Trophoblast cell (in vitro differentiated cells and primary cell): ENCODE measurements at regions not wholly inside any gene's neighbourhood (a gene's known extent, or its start where the extent isn't known, plus 50 kb on each side); places are given as distances from the start of the nearest gene placed in this dataset.

ENCODE experiments used
- DNase-seq, 2 donors: peaks; one replicate each; pipeline ENCODE4 v3.0.0-alpha.2; 2016
- H2AFZ ChIP-seq: 2 replicates; pipeline ENCODE4 v1.6.1; 2013; ENCODE audit warnings: low read length, moderate library complexity, mild to moderate bottlenecking; ENCODE audit not compliant: insufficient read depth, poor library complexity
- H2AK5ac ChIP-seq: 2 replicates; pipeline ENCODE4 v1.6.1; 2013; ENCODE audit warnings: mild to moderate bottlenecking, low read length
- H2BK120ac ChIP-seq: 2 replicates; pipeline ENCODE4 v1.6.1; 2013; ENCODE audit warnings: low read length, mild to moderate bottlenecking, moderate library complexity; ENCODE audit not compliant: insufficient read depth, poor library complexity
- H2BK12ac ChIP-seq: 2 replicates; pipeline ENCODE4 v1.6.1; 2013; ENCODE audit warnings: mild to moderate bottlenecking, low read length, moderate library complexity
- H2BK5ac ChIP-seq: 2 replicates; pipeline ENCODE4 v1.6.1; 2013; ENCODE audit warnings: low read length, low read depth, moderate library complexity, mild to moderate bottlenecking; ENCODE audit not compliant: poor library complexity
- H3K14ac ChIP-seq: 2 replicates; pipeline ENCODE4 v1.6.1; 2013; ENCODE audit warnings: mild to moderate bottlenecking, low read length
- H3K18ac ChIP-seq: 2 replicates; pipeline ENCODE4 v1.6.1; 2013; ENCODE audit warnings: mild to moderate bottlenecking, low read length
- H3K23ac ChIP-seq: 2 replicates; pipeline ENCODE4 v1.6.1; 2013; ENCODE audit warnings: low read length
- H3K27ac ChIP-seq: 2 replicates; pipeline ENCODE4 v1.5.1; 2013; ENCODE audit warnings: low read depth, mild to moderate bottlenecking, inconsistent platforms, low read length, moderate library complexity
- H3K27me3 ChIP-seq: 2 replicates; pipeline ENCODE4 v1.6.1; 2013; ENCODE audit warnings: inconsistent platforms, mild to moderate bottlenecking, low read length, moderate library complexity; ENCODE audit not compliant: insufficient read depth
- H3K36me3 ChIP-seq, 2 experiments: 1 replicate in 1 of 2; 2 replicates in 1 of 2; pipeline ENCODE4 v1.6.1; 2013; ENCODE audit warnings: low read length in 2 of 2, mild to moderate bottlenecking in 2 of 2, moderate library complexity in 1 of 2; ENCODE audit not compliant: insufficient read depth in 2 of 2, control insufficient read depth in 1 of 2
- H3K4ac ChIP-seq: 2 replicates; pipeline ENCODE4 v1.6.1; 2013; ENCODE audit warnings: low read depth, mild to moderate bottlenecking, low read length, moderate library complexity
- H3K4me1 ChIP-seq, 2 experiments: 1 replicate in 1 of 2; 2 replicates in 1 of 2; pipeline ENCODE4 v1.6.1; 2013; ENCODE audit warnings: low read length in 2 of 2, mild to moderate bottlenecking in 2 of 2, moderate library complexity in 1 of 2; ENCODE audit not compliant: insufficient read depth in 2 of 2, control insufficient read depth in 1 of 2
- H3K4me2 ChIP-seq: 2 replicates; pipeline ENCODE4 v1.6.1; 2013; ENCODE audit warnings: inconsistent platforms, mild to moderate bottlenecking, low read length, moderate library complexity
- H3K4me3 ChIP-seq: 2 replicates; pipeline ENCODE4 v1.5.1; 2013; ENCODE audit warnings: mild to moderate bottlenecking, low read depth, low read length, inconsistent platforms
- H3K79me1 ChIP-seq: one replicate; pipeline ENCODE4 v1.6.1; 2013; ENCODE audit warnings: low read length
- H3K79me2 ChIP-seq: 2 replicates; pipeline ENCODE4 v1.6.1; 2013; ENCODE audit warnings: low read length, mild to moderate bottlenecking; ENCODE audit not compliant: control insufficient read depth, insufficient read depth, poor library complexity
- H3K9ac ChIP-seq: 2 replicates; pipeline ENCODE4 v1.6.1; 2013; ENCODE audit warnings: mild to moderate bottlenecking, low read length
- H3K9me3 ChIP-seq: 2 replicates; pipeline ENCODE4 v1.6.1; 2013; ENCODE audit warnings: low read depth, mild to moderate bottlenecking, control low read depth, inconsistent platforms, low read length; ENCODE audit not compliant: insufficient read depth
- H4K12ac ChIP-seq: 2 replicates; pipeline ENCODE4 v1.6.1; 2013; ENCODE audit warnings: low read depth, mild to moderate bottlenecking, low read length, moderate library complexity
- H4K8ac ChIP-seq: 2 replicates; pipeline ENCODE4 v1.6.1; 2013; ENCODE audit warnings: low read depth, mild to moderate bottlenecking, low read length, moderate library complexity
- H4K91ac ChIP-seq: one replicate; pipeline ENCODE4 v1.6.1; 2013; ENCODE audit warnings: low read depth, mild to moderate bottlenecking, low read length, moderate library complexity
- WGBS: extraction: QIAGEN DNeasy Blood & Tissue Kit; methylation state at CpG from one replicate; pipeline ENCODE4 v1.1.7; 2013; ENCODE audit warnings: missing lambda C conversion rate; ENCODE audit not compliant: insufficient read length, insufficient coverage; ENCODE audit errors: extremely low coverage; 5-methylcytosine and 5-hydroxymethylcytosine counted together

DNA sequence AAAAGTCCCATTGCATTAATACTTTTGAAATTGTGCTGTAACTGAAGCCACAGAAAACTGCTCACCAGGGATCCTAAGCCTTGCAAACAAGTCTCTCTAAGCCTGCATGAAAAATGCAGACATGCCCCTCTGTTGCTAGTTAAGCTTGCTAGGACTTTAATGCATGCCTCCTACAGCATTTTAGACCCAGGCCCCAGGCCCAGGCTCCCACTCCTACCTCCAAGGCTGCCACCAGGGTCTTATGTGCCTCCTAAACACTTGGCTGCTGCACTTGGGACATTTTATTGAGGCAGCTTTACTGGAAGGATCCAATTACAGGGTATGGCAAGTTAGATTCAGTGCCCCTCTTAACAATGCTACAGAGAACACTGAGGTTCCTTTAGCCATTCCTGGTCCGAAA, 467.3 kb upstream of the CLINT1 start:
- H3K23ac ChIP-seq, result no peak overlapping the region
- no peak overlapping the region for H4K12ac ChIP-seq
- H3K36me3 ChIP-seq, result no peaks in the 10 kb centered on the region
- no peaks in the 10 kb centered on the region for H3K27me3 ChIP-seq
- no peaks in the 10 kb centered on the region for H3K4me1 ChIP-seq
- no peak overlapping the region for H2BK5ac ChIP-seq
- H3K4ac ChIP-seq, result no peak overlapping the region
- no peak overlapping the region for H3K4me2 ChIP-seq
- H2AFZ ChIP-seq, result no peak overlapping the region
- H4K91ac ChIP-seq, result no peak overlapping the region
- no peak overlapping the region for H3K27ac ChIP-seq
- no peak overlapping the region for H2AK5ac ChIP-seq
- H3K79me2 ChIP-seq, result no peaks in the 10 kb centered on the region
- H2BK120ac ChIP-seq, result no peak overlapping the region
- no peak overlapping the region for H2BK12ac ChIP-seq
- H3K9ac ChIP-seq, result no peak overlapping the region
- H3K9me3 ChIP-seq, result no peaks in the 10 kb centered on the region
- no peak overlapping the region for H3K18ac ChIP-seq
- no peak overlapping the region for H3K14ac ChIP-seq
- no peak overlapping the region for H3K4me3 ChIP-seq
- no peaks in the 10 kb centered on the region for H3K79me1 ChIP-seq
- H4K8ac ChIP-seq, result no peak overlapping the region
- WGBS, result no CpG with 5 or more reads among the region's 1 CpG
- no peak for DNase-seq

DNA sequence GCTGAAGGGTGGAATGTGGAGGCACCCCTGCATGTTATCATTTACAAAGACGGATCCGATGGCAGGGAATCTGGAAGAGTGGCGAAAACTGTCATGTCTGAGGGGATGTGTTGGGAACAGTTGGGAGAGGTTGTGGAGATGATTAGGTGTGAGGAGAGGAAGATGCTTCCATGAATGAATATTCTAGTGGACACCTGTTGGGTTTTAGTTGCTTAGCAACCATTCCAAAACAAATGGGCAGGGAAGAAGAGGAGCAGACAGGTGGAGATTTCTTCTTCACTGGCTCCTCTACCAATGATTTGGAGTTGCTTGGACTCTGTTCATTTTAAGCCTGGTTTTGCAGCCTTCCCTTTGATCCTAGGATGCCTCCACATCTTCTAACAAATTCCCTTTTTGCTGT, 465.3 kb upstream of the CLINT1 start:
- Histone ChIP-seq H3K79me1 (no peaks in the 10 kb centered on the region), H3K4me3 (no peak overlapping the region), H2BK12ac (no peak overlapping the region), H4K12ac (no peak overlapping the region), H3K27me3 (no peaks in the 10 kb centered on the region), H2BK5ac (no peak overlapping the region), H3K9ac (no peak overlapping the region), H3K9me3 (no peaks in the 10 kb centered on the region), H4K8ac (no peak overlapping the region), H2AK5ac (no peak overlapping the region), H2AFZ (no peak overlapping the region), H3K36me3 (no peaks in the 10 kb centered on the region), H3K23ac (no peak overlapping the region), H3K4me1 (peaks cover 4% of the 10 kb centered on the region in 2 experiments), H2BK120ac (no peak overlapping the region), H3K4me2 (no peak overlapping the region), H3K14ac (no peak overlapping the region), H3K4ac (no peak overlapping the region), H4K91ac (no peak overlapping the region), H3K27ac (no peak overlapping the region), H3K79me2 (no peaks in the 10 kb centered on the region), H3K18ac (no peak overlapping the region)
- no peak for DNase-seq
- WGBS, result no CpG with 5 or more reads among the region's 3 CpGs

DNA sequence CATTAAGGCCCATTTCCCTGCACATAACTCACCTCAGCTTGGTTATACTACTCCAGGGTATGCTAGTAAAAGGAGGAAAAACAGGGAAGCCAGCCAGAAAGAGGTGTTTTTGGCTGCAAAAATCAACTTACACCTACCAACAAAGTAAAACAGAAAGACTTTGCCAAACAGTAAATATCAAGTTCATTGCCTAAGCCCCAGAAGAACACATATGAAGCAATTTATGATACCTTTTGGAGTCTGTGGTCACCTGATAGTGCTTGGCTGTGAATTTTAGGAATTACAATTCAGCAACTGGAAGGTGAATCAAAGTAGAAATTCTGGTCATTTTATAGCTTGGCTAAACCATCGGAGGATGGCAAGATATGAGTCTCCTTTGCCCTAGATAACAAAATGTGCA, 463.7 kb upstream of the CLINT1 start:
- Histone ChIP-seq H4K91ac (no peak overlapping the region), H3K23ac (no peak overlapping the region), H2BK120ac (no peak overlapping the region), H2AK5ac (no peak overlapping the region), H3K18ac (no peak overlapping the region), H4K8ac (no peak overlapping the region), H3K14ac (no peak overlapping the region), H3K9me3 (no peaks in the 10 kb centered on the region), H2BK12ac (no peak overlapping the region), H4K12ac (no peak overlapping the region), H3K4me2 (no peak overlapping the region), H3K27me3 (no peaks in the 10 kb centered on the region), H2AFZ (no peak overlapping the region), H3K4me3 (no peak overlapping the region), H3K27ac (no peak overlapping the region), H3K4me1 (peaks cover 4% of the 10 kb centered on the region in 2 experiments), H3K79me2 (no peaks in the 10 kb centered on the region), H2BK5ac (no peak overlapping the region), H3K36me3 (no peaks in the 10 kb centered on the region), H3K79me1 (no peaks in the 10 kb centered on the region), H3K4ac (no peak overlapping the region), H3K9ac (no peak overlapping the region)
- DNase-seq, result no peak
- no CpG with 5 or more reads among the region's 1 CpG for WGBS

DNA sequence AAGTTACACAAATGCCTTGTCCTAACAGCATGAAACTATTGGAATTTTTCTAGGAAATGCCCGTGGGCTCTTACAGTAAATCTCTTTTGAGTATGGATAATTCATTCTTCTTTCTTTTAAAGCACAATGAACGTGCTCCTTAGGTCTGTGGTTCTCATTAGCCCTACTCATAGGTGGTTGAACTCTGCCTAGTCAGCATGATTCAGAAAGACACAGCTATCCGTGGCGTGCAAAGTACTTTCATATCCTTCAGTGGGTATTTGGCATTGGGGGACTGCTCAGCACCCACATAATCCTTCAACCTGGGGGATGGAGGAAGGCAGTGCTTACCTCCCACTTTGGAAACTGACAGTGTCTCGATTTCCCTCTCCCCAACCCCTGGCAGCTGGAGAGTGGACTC, 462.0 kb upstream of the CLINT1 start:
- H3K79me2 ChIP-seq, result no peaks in the 10 kb centered on the region
- no peaks in the 10 kb centered on the region for H3K9me3 ChIP-seq
- no peak overlapping the region for H2AFZ ChIP-seq
- no peak for DNase-seq
- H3K27me3 ChIP-seq, result no peaks in the 10 kb centered on the region
- no peaks in the 10 kb centered on the region for H3K36me3 ChIP-seq
- peaks cover 4% of the 10 kb centered on the region in 2 experiments for H3K4me1 ChIP-seq
- H3K14ac ChIP-seq, result no peak overlapping the region
- H3K27ac ChIP-seq, result no peak overlapping the region
- H2AK5ac ChIP-seq, result no peak overlapping the region
- no peak overlapping the region for H4K12ac ChIP-seq
- WGBS, result no CpG with 5 or more reads among the region's 5 CpGs
- no peak overlapping the region for H3K23ac ChIP-seq
- H2BK12ac ChIP-seq, result no peak overlapping the region
- H3K18ac ChIP-seq, result no peak overlapping the region
- no peak overlapping the region for H2BK120ac ChIP-seq
- H4K8ac ChIP-seq, result no peak overlapping the region
- no peaks in the 10 kb centered on the region for H3K79me1 ChIP-seq
- H3K4ac ChIP-seq, result no peak overlapping the region
- no peak overlapping the region for H3K4me2 ChIP-seq
- H2BK5ac ChIP-seq, result no peak overlapping the region
- no peak overlapping the region for H3K4me3 ChIP-seq
- H3K9ac ChIP-seq, result no peak overlapping the region
- no peak overlapping the region for H4K91ac ChIP-seq
